Esophagus (tissue), 2 donors: ENCODE measurements at regions not wholly inside any gene's neighbourhood (a gene's known extent, or its start where the extent isn't known, plus 50 kb on each side); places are given as distances from the start of the nearest gene placed in this dataset.

ENCODE experiments used
- H3K27ac ChIP-seq, 2 donors: one replicate each; pipeline ENCODE4 v1.5.1; 2013; ENCODE audit warnings: low read depth in 2 of 2, mild to moderate bottlenecking in 2 of 2, inconsistent platforms in 1 of 2, low read length in 1 of 2, moderate library complexity in 1 of 2
- H3K27me3 ChIP-seq, 2 donors: one replicate each; pipeline ENCODE4 v1.6.1; 2013; ENCODE audit warnings: low read length in 2 of 2, control low read depth in 1 of 2, mild to moderate bottlenecking in 1 of 2; ENCODE audit not compliant: insufficient read depth in 2 of 2, control insufficient read depth in 1 of 2
- H3K36me3 ChIP-seq, 2 donors: one replicate each; pipeline ENCODE4 v1.6.1; 2013; ENCODE audit warnings: low read length in 1 of 2; ENCODE audit not compliant: control insufficient read depth in 2 of 2, insufficient read depth in 2 of 2
- H3K4me1 ChIP-seq, 2 donors: one replicate each; pipeline ENCODE4 v1.6.1; 2013; ENCODE audit warnings: low read length in 1 of 2; ENCODE audit not compliant: control insufficient read depth in 2 of 2, insufficient read depth in 2 of 2
- H3K4me3 ChIP-seq, 2 donors: one replicate each; pipeline ENCODE4 v1.5.1; 2013; ENCODE audit warnings: low read length in 2 of 2, mild to moderate bottlenecking in 2 of 2, low read depth in 1 of 2, moderate library complexity in 1 of 2
- H3K9me3 ChIP-seq, 2 donors: one replicate each; pipeline ENCODE4 v1.6.1; 2013; ENCODE audit warnings: mild to moderate bottlenecking in 2 of 2, low read depth in 1 of 2, low read length in 1 of 2, moderate library complexity in 1 of 2; ENCODE audit not compliant: control insufficient read depth in 2 of 2, insufficient read depth in 1 of 2
- WGBS, 2 donors: extraction: QIAGEN DNeasy Blood & Tissue Kit; methylation state at CpG; one replicate each; pipeline ENCODE4 v1.1.7; 2013; 5-methylcytosine and 5-hydroxymethylcytosine counted together
- donor health status: healthy with polysubstance abuse.
- donor health status: Bipolar disorder and iron deficiency.

GRCh38 chr12:80045594-80045993, 53.7 kb upstream of the OTOGL start:
- H3K4me3 ChIP-seq: no peak overlapping the region
- H3K4me1 ChIP-seq: no peaks in the 10 kb centered on the region
- H3K9me3 ChIP-seq: no peaks in the 10 kb centered on the region
- WGBS, 2 donors: 51 to 57% methylated on average over 3 of the region's 3 CpGs
- H3K36me3 ChIP-seq: no peaks in the 10 kb centered on the region
- no peak overlapping the region for H3K27ac ChIP-seq
- no peaks in the 10 kb centered on the region for H3K27me3 ChIP-seq

DNA sequence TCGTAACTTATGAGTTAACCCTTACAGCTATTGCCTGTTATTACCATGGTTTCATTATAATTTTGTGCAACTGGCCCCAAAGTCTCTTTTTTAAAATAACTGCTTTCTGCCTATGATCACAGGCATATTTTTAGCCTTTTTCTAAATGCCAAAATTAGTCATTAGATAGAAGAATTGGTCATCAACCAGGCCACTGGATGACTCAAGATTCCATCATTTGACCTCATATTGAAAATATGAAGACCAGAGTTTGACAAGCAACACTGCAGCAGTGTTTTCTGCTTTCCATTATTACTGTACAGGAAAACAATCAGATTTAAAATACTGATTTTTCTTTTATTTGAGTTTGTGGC, 54.7 kb upstream of the OTOGL start:
- no peaks in the 10 kb centered on the region for H3K4me1 ChIP-seq
- no peak overlapping the region for H3K27ac ChIP-seq
- H3K9me3 ChIP-seq: no peaks in the 10 kb centered on the region
- H3K27me3 ChIP-seq: no peaks in the 10 kb centered on the region
- 68 to 77% methylated on average over 1 of the region's 1 CpG for WGBS, 2 donors
- no peak overlapping the region for H3K4me3 ChIP-seq
- no peaks in the 10 kb centered on the region for H3K36me3 ChIP-seq

GRCh38 chr12:80041692-80042091, 57.6 kb upstream of the OTOGL start:
- Histone ChIP-seq H3K27ac (no peak overlapping the region), H3K9me3 (no peaks in the 10 kb centered on the region), H3K4me1 (no peaks in the 10 kb centered on the region), H3K27me3 (no peaks in the 10 kb centered on the region), H3K36me3 (no peaks in the 10 kb centered on the region), H3K4me3 (no peak overlapping the region)
- WGBS, 2 donors: 38 to 53% methylated on average over 4 of the region's 4 CpGs

- Histone ChIP-seq H3K27me3 (no peaks in the 10 kb centered on the region), H3K36me3 (no peaks in the 10 kb centered on the region), H3K4me3 (no peak overlapping the region), H3K4me1 (no peaks in the 10 kb centered on the region), H3K9me3 (no peaks in the 10 kb centered on the region), H3K27ac (no peak overlapping the region)
- 86 to 93% methylated on average over 2 of the region's 2 CpGs for WGBS, 2 donors
Observed at GRCh38 chr12:80041071-80041470, 58.3 kb upstream of the OTOGL start.

GRCh38 chr12:80040075-80040738, 59.1 kb upstream of the OTOGL start:
- no peaks in the 10 kb centered on the region for H3K4me1 ChIP-seq
- no peaks in the 10 kb centered on the region for H3K36me3 ChIP-seq
- WGBS, 2 donors: 81 to 83% methylated on average over 8 of the region's 8 CpGs
- no peaks in the 10 kb centered on the region for H3K9me3 ChIP-seq
- H3K4me3 ChIP-seq: no peak overlapping the region
- H3K27ac ChIP-seq: no peak overlapping the region
- no peaks in the 10 kb centered on the region for H3K27me3 ChIP-seq

- no peaks in the 10 kb centered on the region for H3K9me3 ChIP-seq
- H3K36me3 ChIP-seq: no peaks in the 10 kb centered on the region
- no peaks in the 10 kb centered on the region for H3K4me1 ChIP-seq
- H3K27me3 ChIP-seq: no peaks in the 10 kb centered on the region
- no peak overlapping the region for H3K4me3 ChIP-seq
- WGBS, 2 donors: 57 to 72% methylated on average over 4 of the region's 4 CpGs
- peak overlapping the region in 1 of 2 donors; percentile 14 for H3K27ac ChIP-seq
Observed at GRCh38 chr12:80038062-80038560, 61.2 kb upstream of the OTOGL start.

- Histone ChIP-seq H3K36me3 (no peaks in the 10 kb centered on the region), H3K9me3 (no peaks in the 10 kb centered on the region), H3K4me3 (no peak overlapping the region), H3K27me3 (no peaks in the 10 kb centered on the region), H3K4me1 (no peaks in the 10 kb centered on the region), H3K27ac (no peak overlapping the region)
- WGBS, 2 donors: 46 to 52% methylated on average over 2 of the region's 2 CpGs
Observed at GRCh38 chr12:80033448-80033847, 65.9 kb upstream of the OTOGL start.

DNA sequence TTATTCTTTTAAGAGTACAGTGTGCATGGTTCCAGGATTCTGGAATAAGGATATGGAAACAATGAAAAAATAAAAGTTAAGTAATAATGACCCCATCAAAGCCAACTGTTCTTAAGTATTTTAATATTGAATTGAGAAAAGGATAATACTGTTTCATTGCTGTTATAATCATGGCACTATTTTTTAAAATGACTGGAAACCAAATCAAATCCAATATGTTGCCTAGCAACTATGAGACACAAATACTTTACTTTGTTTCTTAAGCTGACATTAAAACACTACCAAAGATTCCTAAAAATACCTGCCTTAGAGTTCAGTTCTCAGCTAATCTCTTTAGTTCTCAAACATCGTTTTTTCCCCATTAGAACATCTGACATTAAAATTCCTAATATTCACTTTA, 66.4 kb upstream of the OTOGL start:
- Histone ChIP-seq H3K36me3 (no peaks in the 10 kb centered on the region), H3K27ac (no peak overlapping the region), H3K9me3 (no peaks in the 10 kb centered on the region), H3K4me1 (no peaks in the 10 kb centered on the region), H3K27me3 (no peaks in the 10 kb centered on the region), H3K4me3 (no peak overlapping the region)
- 15 to 51% methylated on average over 1 of the region's 1 CpG for WGBS, 2 donors

DNA sequence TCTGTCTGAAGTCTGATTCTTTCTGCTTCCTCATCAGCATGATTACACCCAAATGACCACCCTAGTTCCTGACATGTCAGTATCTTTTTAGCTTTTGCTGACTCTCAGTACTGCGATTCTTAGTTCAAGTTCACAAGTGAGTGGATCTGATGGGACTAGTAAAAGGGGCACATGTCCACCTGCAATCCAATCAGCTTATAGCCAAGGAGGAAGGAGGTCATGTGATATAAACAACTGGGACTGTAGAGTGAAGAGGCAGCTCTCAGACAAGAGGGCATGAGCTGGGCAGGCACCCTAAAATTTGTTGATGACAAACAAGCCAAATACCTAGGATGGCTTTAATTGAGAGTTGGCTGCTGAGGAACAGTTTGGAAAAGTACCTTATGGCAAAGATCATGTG, 68.1 kb upstream of the OTOGL start:
- Histone ChIP-seq H3K36me3 (no peaks in the 10 kb centered on the region), H3K4me1 (no peaks in the 10 kb centered on the region), H3K27me3 (no peaks in the 10 kb centered on the region), H3K9me3 (no peaks in the 10 kb centered on the region), H3K27ac (no peak overlapping the region), H3K4me3 (no peak overlapping the region)
- 92 to 100% methylated on average over 1 of the region's 1 CpG for WGBS, 2 donors

GRCh38 chr12:80025638-80026037, 73.7 kb upstream of the OTOGL start:
- H3K27ac ChIP-seq: no peak overlapping the region
- H3K9me3 ChIP-seq: no peaks in the 10 kb centered on the region
- H3K4me3 ChIP-seq: no peak overlapping the region
- no peaks in the 10 kb centered on the region for H3K27me3 ChIP-seq
- H3K4me1 ChIP-seq: no peaks in the 10 kb centered on the region
- no peaks in the 10 kb centered on the region for H3K36me3 ChIP-seq
